ENCODE measurements at regions not wholly inside any gene's neighbourhood (a gene's known extent, or its start where the extent isn't known, plus 50 kb on each side); places are given as distances from the start of the nearest gene placed in this dataset.
"Not testable (repeated sequence)": the region's sequence is repeated elsewhere in the genome, so short reads cannot be mapped to it uniquely, and the experiment has no call there.

DNA sequence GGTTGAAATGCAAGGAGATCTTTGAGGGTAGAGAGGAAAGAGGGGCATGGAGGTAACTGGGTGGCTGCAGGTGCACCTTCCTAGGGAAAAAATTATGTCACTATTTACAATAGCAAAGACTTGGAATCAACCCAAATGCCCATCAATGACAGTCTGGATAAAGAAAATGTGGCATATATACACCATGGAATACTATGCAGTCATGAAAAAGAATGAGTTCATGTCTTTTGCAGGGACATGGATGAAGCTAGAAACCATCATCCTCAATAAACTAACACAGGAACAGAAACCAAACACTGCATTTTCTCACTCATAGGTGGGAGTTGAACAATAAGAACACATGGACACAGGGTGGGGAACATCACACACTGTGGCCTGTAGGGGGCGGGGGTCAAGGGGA lies 243.4 kb upstream of the GHR start:
- not testable (repeated sequence) for TF ChIP-seq POLR2A (IDR thresholded peaks at IDR 0.05; ENCODE audit: low read length); GATA1 (IDR thresholded peaks at IDR 0.05; ENCODE audit: low read depth, low read length)
